GM19239 (cell line): ENCODE measurements at regions not wholly inside any gene's neighbourhood (a gene's known extent, or its start where the extent isn't known, plus 50 kb on each side); places are given as distances from the start of the nearest gene placed in this dataset.

ENCODE experiments used
- DNase-seq: peaks from one replicate; pipeline ENCODE4 v3.0.0; 2011; ENCODE audit warnings: low spot score; ENCODE audit not compliant: insufficient read length
- FAIRE-seq: peaks from 2 replicates; lab custom pipeline; 2011; peaks lifted over from hg19 to GRCh38; lab: Jason Lieb, UNC

GRCh38 chr4:84046551-84046950 is 452.5 kb downstream of the NKX6-1 start:
- FAIRE-seq = no peak
- no peak for DNase-seq

DNA sequence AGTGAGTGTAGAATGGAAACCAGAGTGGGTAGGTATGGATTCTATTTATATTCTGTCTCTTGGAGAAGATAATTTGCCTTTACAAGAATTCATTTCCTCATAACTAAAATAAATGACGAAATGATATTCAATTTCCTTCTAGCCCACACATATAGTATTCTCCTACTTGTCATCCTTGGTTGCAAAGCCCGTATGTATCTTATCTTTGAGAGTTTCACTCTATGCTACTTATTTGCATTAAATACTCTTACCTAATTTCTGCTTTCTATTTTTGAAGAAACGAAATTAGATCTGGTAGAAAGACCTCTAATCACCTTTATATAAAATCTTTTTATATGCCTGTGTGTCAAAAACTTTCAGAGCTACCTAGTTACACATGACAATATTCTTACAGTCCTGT is 457.7 kb downstream of the NKX6-1 start:
- FAIRE-seq = no peak

GRCh38 chr4:84035568-84035967 is 463.5 kb downstream of the NKX6-1 start:
- DNase-seq (no peak), FAIRE-seq (no peak)

More for the DNA sequence above, 457.7 kb downstream of the NKX6-1 start:
- DNase-seq = no peak

DNA sequence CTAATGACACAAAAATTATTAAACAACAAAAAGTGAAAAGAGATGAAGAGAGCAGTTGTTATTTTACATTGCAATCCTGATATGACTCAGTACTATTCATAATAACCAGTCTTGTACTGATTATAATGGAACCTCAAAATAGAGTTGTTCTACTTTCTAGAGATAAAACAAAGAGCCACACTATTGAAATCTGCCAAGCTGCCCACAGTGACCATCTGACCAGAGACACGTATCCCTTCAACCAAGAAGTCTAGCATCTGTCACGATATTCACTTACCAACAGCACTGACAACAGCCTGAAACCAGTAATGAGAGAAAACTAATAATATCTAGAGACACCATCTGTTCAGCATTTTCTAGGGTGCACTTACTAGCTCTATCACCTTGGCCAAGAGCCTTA is 466.7 kb downstream of the NKX6-1 start:
- DNase-seq (no peak), FAIRE-seq (no peak)

- DNase-seq (no peak), FAIRE-seq (no peak)
Observed at GRCh38 chr4:84031401-84031800, 467.7 kb downstream of the NKX6-1 start.

- DNase-seq = no peak
- no peak for FAIRE-seq
Observed at GRCh38 chr4:84028340-84028739, 470.8 kb downstream of the NKX6-1 start.

DNA sequence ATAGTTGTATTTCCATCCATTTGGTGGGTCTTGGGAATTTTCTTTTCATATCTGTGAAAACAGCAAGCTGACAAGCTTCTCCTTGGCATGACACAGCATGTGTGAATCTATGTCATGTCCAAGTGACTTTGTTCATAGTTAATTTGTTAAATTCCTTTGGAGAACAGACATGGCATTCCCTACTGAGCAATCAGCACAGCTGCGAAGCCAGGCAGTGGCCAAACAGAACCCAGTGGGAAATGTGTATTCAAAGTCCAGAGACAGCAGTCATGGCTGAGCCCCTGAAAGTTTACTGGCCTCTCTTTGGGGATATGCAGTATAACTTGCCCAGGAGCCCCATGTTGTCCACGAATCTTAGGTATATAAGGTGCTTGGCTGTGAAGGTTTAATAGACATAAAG is 474.7 kb downstream of the NKX6-1 start:
- no peak for DNase-seq
- no peak for FAIRE-seq

DNA sequence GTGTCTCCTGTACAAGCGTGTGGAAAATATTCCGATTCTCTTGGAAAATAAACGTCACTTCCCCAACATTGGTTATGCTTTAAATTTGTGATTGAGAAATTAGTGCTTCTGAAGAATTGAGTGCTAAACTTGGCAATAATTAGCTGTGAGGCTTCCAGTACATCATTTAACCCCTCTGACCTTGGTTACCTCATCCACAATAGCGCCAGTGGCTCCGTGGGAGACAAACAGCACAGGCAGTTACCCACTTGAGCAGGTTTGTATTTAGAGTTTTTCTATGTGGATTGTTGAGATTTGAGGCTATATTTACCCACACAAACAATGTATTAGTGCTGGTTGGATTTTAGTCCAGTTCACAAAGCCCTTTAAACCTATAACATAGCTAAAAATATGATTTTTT is 476.5 kb downstream of the NKX6-1 start:
- FAIRE-seq = no peak
- DNase-seq = no peak

DNA sequence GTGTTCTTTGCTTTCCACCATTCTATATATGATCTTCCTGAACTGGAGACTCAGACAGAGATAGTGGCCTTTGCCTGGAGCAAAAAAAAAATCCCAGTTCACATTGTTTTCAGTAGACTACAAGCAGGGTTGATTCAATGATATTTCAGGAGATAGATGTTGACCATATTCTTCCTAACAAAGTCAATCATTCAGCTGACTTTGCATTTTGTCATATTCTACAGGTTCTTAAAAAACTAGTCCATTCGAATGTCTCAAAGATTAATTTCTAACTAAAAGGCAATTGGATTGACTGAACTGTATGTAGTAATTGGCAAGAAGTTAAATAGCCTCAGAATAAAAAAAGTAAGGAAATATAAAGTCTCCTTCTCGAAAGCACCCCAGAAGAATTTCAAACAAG is 479.5 kb downstream of the NKX6-1 start:
- DNase-seq (no peak), FAIRE-seq (no peak)

DNA sequence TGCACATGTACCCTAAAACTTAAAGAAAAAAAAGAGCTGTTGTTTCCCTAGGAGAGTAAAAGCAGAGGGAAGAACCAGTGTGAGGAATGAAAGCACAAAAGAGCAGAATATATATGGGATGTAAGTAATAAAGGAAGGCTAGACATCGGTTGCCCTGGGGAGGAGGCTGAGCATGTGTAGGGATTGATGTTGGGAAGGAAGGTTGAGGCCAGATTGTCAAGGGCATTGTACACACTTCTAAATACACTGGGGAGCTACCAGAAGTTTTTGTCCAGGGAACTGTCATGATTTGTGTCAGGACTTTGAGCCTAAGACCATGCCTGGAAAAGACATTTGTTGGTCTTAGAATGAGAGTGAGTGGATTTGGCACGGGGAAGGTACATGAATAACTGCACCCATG is 467.1 kb downstream of the GPAT3 start:
- no peak for FAIRE-seq
- DNase-seq = no peak

- DNase-seq (no peak), FAIRE-seq (no peak)
Observed at GRCh38 chr4:84001876-84002569, 466.1 kb downstream of the GPAT3 start.

DNA sequence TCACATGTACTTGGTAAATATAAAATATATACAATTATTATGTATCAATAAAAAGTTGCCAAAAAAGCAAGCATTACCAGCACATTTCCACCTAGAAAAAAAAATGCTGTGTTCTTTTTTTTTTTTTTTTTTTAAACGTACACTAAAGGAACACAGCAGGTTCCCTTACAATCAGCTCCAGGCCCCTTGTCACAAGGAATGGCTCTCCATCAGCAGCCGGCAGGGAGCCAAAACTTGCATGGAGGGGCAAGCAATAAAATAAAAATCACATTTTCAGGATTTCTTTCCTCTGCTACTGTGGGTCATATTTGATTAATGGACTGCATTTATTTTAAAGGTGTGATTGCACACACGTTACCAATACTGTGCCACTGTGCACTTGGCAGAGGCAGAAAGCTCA is 460.3 kb downstream of the GPAT3 start:
- FAIRE-seq = no peak
- DNase-seq = no peak

DNA sequence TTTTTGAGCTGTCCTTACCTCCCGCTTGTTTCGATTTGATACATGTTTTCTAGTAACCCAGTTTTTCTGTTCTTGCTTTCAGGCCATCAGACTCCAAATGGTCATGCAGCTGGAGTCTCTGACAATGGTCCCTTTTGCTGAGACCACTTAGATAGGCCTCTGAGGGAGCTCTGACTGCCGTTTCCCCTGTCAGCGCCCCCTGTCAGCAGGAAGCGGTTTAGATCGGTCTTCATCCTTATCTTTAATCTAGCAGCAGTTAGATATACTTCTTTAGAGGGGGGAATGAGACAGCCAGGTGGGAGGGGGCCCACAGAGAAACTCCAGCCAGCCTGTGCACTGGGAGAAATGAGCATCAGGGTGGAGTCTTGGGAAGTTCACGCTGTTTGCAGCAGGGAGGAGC is 457.9 kb downstream of the GPAT3 start:
- DNase-seq (no peak), FAIRE-seq (no peak)

GRCh38 chr4:83989835-83990234 is 453.9 kb downstream of the GPAT3 start:
- no peak for DNase-seq
- FAIRE-seq = no peak

DNA sequence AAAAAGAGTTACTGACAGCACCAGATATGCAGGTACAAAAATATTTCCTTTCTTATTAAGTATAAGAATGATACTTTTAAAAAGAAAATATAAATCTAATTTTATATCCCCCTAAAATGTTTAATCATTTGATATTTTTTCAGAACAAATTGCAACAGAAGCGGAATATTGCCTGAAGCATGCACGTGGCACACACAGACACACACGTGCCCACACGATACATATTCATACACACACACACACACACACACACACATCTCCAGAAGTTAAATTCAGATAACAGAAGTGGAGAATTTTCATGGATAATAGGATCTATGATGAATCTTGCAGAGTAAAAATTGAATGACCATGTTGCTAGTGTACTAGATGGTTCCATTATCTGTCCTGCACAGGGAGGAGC is 445.2 kb downstream of the GPAT3 start:
- FAIRE-seq (no peak), DNase-seq (no peak)

DNA sequence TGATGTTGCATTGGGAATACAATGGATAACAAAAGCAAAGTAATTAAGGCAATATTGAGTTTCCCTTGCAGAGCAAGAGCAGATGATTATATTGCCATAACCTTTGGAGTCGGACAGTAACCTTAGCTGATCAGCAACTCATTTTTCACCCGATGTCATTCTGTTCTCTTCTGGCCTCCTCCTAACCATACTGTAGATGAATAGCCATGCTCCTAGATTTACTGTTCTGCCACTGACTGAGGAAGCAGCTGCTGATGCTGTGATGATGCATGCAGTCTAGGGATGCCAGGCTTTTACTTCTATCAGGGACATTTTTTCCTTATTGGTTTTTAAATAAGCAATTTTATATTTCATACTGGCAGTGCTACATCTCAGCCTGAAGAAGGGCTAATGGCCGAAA is 443.9 kb downstream of the GPAT3 start:
- no peak for FAIRE-seq
- no peak for DNase-seq

- DNase-seq = no peak
- FAIRE-seq = no peak
Observed at GRCh38 chr4:83974111-83974780, 438.3 kb downstream of the GPAT3 start.

GRCh38 chr4:83964996-83965541 is 429.2 kb downstream of the GPAT3 start:
- no peak for FAIRE-seq
- no peak for DNase-seq

DNA sequence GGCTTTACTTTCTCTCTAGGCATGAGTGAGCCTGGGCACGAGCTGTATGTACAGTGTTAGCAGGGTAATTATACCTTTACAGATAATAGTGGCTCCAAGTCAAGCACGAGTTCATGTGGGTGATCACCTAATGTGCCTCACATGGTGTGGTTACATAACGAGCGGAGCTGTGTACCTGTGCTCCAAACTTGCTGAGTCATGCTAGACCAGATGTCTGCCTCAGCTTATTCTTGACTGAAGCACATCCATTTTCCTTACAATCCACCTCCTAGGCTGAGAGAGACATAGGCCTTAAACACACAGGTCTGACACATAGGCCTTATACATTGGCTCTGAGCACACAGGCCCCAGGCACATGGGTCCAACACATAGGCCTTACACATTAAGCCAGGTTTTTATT is 426.6 kb downstream of the GPAT3 start:
- FAIRE-seq = no peak
- no peak for DNase-seq

- FAIRE-seq (no peak), DNase-seq (no peak)
Observed at GRCh38 chr4:83961575-83961974, 425.7 kb downstream of the GPAT3 start.

DNA sequence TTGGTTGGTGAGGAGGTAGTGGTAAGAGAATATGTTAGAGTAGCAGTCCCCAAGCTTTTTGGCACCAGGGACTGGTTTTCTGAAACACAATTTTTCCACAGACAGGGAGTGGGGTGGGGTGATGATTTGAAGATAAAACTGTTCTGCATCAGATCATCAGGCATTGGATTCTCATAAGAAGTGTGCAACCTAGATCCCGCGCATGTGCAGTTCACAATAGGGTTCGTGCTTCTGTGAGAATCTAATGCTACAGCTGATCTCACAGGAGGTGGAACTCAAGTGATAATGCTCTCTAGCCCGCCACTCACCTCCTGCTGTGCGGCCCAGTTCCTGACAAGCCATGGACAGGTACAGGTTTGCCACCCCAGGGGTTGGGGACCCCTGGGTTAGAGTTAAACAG is 423.3 kb downstream of the GPAT3 start:
- DNase-seq = no peak

GRCh38 chr4:83947830-83948193 is 411.9 kb downstream of the GPAT3 start:
- DNase-seq (no peak), FAIRE-seq (no peak)

More for the DNA sequence above, 423.3 kb downstream of the GPAT3 start:
- no peak for FAIRE-seq
